ENCODE measurements at regions not wholly inside any gene's neighbourhood (a gene's known extent, or its start where the extent isn't known, plus 50 kb on each side); places are given as distances from the start of the nearest gene placed in this dataset.
A peak's percentile ranks its signal among the peaks of the same experiment; 100 is the strongest.
"Not testable (repeated sequence)": the region's sequence is repeated elsewhere in the genome, so short reads cannot be mapped to it uniquely, and the experiment has no call there.

DNA sequence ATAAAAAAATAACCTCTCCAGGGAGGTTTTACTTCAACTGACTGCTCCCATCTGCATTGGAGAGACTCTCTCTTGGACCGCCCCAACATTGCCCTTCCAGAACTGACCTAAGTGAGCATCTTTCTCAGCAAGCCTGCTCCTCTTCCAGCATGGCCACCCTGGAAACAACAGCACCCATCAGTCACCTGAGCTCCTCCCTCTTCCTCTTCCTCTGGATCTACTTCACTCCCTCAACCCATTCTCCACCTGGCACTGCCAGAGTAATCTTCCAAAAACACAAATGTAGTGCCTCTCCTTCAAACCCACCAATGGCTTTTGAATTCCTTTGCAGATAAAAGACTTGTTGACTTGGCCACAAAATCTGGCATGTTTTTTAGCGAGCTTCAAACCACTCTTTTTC is 128.8 kb upstream of the NR2F2 start:
- DNase-seq (no peak), ATAC-seq (no peak)
- Histone ChIP-seq H3K4me3 (no peak overlapping the region), H3K9me3 (no peaks in the 10 kb centered on the region), H3K27me3 (no peaks in the 10 kb centered on the region), H3K27ac (no peak overlapping the region), H3K4me1 (no peaks in the 10 kb centered on the region), H3K36me3 (replicated peaks in 1 of 2; ENCODE audit: insufficient read depth in 1 of 2, low read depth in 2 of 2) (no peaks in the 10 kb centered on the region)
- TF ChIP-seq, protein P1, sequence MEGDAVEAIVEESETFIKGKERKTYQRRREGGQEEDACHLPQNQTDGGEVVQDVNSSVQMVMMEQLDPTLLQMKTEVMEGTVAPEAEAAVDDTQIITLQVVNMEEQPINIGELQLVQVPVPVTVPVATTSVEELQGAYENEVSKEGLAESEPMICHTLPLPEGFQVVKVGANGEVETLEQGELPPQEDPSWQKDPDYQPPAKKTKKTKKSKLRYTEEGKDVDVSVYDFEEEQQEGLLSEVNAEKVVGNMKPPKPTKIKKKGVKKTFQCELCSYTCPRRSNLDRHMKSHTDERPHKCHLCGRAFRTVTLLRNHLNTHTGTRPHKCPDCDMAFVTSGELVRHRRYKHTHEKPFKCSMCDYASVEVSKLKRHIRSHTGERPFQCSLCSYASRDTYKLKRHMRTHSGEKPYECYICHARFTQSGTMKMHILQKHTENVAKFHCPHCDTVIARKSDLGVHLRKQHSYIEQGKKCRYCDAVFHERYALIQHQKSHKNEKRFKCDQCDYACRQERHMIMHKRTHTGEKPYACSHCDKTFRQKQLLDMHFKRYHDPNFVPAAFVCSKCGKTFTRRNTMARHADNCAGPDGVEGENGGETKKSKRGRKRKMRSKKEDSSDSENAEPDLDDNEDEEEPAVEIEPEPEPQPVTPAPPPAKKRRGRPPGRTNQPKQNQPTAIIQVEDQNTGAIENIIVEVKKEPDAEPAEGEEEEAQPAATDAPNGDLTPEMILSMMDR (IDR thresholded peaks at IDR 0.05): no peak
- no peak for TF ChIP-seq POLR2A (IDR thresholded peaks at IDR 0.05)
- 83 to 85% methylated on average over 2 of the region's 2 CpGs for WGBS, 2 donors
- intact Hi-C loops (cut with DNase I): no loop called here

DNA sequence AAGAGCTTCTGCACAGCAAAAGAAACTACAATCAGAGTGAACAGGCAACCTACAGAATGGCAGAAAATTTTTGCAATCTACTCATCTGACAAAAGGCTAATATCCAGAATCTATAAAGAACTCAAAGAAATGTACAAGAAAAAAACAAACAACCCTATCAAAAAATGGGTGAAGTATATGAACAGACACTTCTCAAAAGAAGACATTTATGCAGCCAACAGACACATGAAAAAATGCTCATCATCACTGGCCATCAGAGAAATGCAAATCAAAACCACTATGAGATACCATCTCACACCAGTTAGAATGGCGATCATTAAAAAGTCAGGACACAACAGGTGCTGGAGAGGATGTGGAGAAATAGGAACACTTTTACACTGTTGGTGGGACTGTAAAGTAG is 124.9 kb upstream of the NR2F2 start:
- WGBS, 2 donors: 92 to 100% methylated on average over 1 of the region's 1 CpG
- H3K27me3 ChIP-seq; intact Hi-C loops (cut with DNase I); H3K4me1 ChIP-seq; H3K9me3 ChIP-seq; DNase-seq; ATAC-seq; H3K27ac ChIP-seq; H3K4me3 ChIP-seq; H3K36me3 ChIP-seq (replicated peaks in 1 of 2; ENCODE audit: insufficient read depth in 1 of 2, low read depth in 2 of 2): not testable (repeated sequence)

DNA sequence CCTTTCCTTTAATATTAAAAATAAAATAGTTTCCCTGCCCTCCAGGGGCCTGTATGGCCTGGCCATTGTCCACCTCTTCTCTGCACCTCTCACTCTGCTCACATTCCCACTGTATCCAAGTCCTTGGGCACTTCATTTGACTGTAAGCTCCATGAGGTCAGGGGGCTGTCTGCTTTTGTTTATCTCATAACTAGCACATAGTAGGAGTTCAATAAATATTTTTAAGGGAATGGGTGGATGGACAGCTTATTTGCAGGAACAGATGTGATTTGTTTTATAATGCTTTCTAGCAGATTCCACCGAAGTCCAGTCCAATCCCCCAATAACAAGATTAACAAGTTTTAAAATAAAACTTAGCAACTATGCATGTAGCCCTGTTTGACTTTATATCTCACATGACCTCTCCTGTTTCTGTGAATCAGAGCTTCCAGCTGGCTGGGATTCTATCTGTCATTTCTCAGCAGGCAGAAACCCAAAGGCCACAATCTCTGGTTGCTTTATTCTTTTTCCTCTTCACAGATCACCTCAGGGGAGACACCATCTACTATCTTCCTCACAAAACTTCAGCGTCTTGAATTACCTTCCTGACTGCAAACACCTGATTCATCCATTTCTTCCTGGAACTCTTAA is 123.0 kb upstream of the NR2F2 start:
- peaks cover 10% of the 10 kb centered on the region for H3K4me1 ChIP-seq
- H3K36me3 ChIP-seq (replicated peaks in 1 of 2; ENCODE audit: insufficient read depth in 1 of 2, low read depth in 2 of 2): no peaks in the 10 kb centered on the region
- no peak overlapping the region for H3K4me3 ChIP-seq
- intact Hi-C loops (cut with DNase I): no loop called here
- DNase-seq (no peak), ATAC-seq (no peak)
- TF ChIP-seq, protein P1 (IDR thresholded peaks at IDR 0.05): no peak
- no peak for TF ChIP-seq POLR2A (IDR thresholded peaks at IDR 0.05)
- no peak overlapping the region for H3K27ac ChIP-seq
- H3K27me3 ChIP-seq: no peaks in the 10 kb centered on the region
- WGBS, 2 donors: 70 to 80% methylated on average over 2 of the region's 2 CpGs
- H3K9me3 ChIP-seq: no peaks in the 10 kb centered on the region

DNA sequence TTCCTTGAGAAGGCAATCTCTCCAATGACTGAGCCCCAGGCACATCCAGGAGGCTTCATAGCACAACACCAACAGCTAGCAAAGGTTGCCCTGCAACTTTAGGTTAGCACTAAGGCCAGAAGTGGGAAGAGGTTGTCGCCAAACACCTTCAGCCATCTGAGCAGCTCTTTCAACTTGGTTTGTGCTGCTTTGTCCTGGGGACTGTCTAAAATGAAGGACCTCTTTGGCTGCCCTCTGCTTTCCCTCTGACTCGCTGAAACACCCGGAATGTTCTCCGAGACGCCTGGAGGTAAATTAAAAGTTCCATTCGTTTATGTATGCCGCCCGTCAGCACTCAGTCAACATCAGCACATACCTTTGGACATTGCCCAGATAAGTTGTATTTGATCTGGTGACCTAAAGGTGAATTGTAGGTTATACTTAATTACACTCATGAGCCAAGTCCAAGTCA is 121.2 kb upstream of the NR2F2 start:
- Histone ChIP-seq H3K27ac (peak overlapping the region in 3 of 4 donors; percentile 15 to 34 (median 34)), H3K36me3 (replicated peaks in 1 of 2; ENCODE audit: insufficient read depth in 1 of 2, low read depth in 2 of 2) (no peaks in the 10 kb centered on the region), H3K27me3 (no peaks in the 10 kb centered on the region), H3K4me1 (peaks cover 10% of the 10 kb centered on the region), H3K9me3 (no peaks in the 10 kb centered on the region), H3K4me3 (no peak overlapping the region)
- TF ChIP-seq POLR2A (IDR thresholded peaks at IDR 0.05): no peak
- TF ChIP-seq, protein P1 (IDR thresholded peaks at IDR 0.05): no peak
- ATAC-seq (peak; percentile 30), DNase-seq (peak in 3 of 4 donors; percentile 8 to 14 (median 9))
- intact Hi-C loops (cut with DNase I): no loop called here
- 16 to 20% methylated on average over 8 of the region's 8 CpGs for WGBS, 2 donors

DNA sequence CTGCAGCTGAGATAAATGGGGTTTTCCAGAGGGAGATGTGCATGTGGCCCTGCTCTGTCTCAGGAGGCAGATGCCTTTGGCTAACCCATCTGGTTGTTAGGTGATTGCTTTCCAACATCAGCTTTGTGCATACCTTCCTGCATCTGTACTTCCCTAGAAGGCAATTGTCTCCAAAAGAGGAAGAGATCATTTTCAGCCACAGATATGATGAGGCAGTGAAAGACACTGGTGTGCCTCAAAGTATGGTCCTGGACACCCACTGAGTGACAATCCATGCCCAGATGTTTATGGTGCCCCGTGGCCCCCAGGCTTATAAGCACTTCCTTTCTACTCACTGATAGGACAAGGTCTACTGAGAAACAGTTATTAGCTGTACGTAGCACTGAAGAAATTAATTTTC is 117.5 kb upstream of the NR2F2 start:
- TF ChIP-seq POLR2A (IDR thresholded peaks at IDR 0.05): no peak
- TF ChIP-seq, protein P1 (IDR thresholded peaks at IDR 0.05): no peak
- Histone ChIP-seq H3K4me1 (peaks cover 10% of the 10 kb centered on the region), H3K36me3 (replicated peaks in 1 of 2; ENCODE audit: insufficient read depth in 1 of 2, low read depth in 2 of 2) (no peaks in the 10 kb centered on the region), H3K27me3 (no peaks in the 10 kb centered on the region), H3K27ac (no peak overlapping the region), H3K4me3 (no peak overlapping the region), H3K9me3 (no peaks in the 10 kb centered on the region)
- WGBS, 2 donors: 92 to 94% methylated on average over 2 of the region's 2 CpGs
- ATAC-seq (no peak), DNase-seq (no peak)
- intact Hi-C loops (cut with DNase I): no loop called here

Data from body of pancreas (tissue), 4 donors.